Liver (tissue), 3 donors: ENCODE measurements at regions not wholly inside any gene's neighbourhood (a gene's known extent, or its start where the extent isn't known, plus 50 kb on each side); places are given as distances from the start of the nearest gene placed in this dataset.

Experiments used
- CTCF ChIP-seq: fragments of 150-350 bp; IDR thresholded peaks from 2 replicates; pipeline ENCODE4 v1.5.1; 2017; ENCODE audit warnings: improper control_type of control experiment, low read depth, low read length; ENCODE audit not compliant: missing input control
- FOXA1 ChIP-seq: IDR thresholded peaks from 2 replicates; pipeline ENCODE4 v1.6.1; 2016; ENCODE audit warnings: antibody characterized with exemption
- HNF4G ChIP-seq: IDR thresholded peaks from 2 replicates; pipeline ENCODE4 v1.6.1; 2016; ENCODE audit warnings: antibody characterized with exemption
- JUND ChIP-seq, 2 donors: IDR thresholded peaks; 2 replicates each; pipeline ENCODE4 v1.6.1; 2016; ENCODE audit warnings: antibody characterized with exemption in 2 of 2
- MAX ChIP-seq: IDR thresholded peaks from 2 replicates; pipeline ENCODE4 v1.6.1; 2016; ENCODE audit warnings: antibody characterized with exemption
- RXRA ChIP-seq, 2 donors: IDR thresholded peaks; 2 replicates each; pipeline ENCODE4 v1.6.1; 2017 to 2018; ENCODE audit warnings: antibody characterized with exemption in 2 of 2, mild to moderate bottlenecking in 1 of 2
- TAF1 ChIP-seq: conservative IDR thresholded peaks from 2 replicates; pipeline ENCODE4 v1.6.1; 2016; ENCODE audit warnings: antibody characterized with exemption, mild to moderate bottlenecking
- TF ChIP-seq, protein P1 (sequence below): IDR thresholded peaks from 2 replicates; pipeline ENCODE4 v1.6.1; 2016; ENCODE audit warnings: antibody characterized with exemption
- TF ChIP-seq, protein P2 (sequence below): IDR thresholded peaks from 2 replicates; pipeline ENCODE4 v1.6.1; 2016; ENCODE audit warnings: antibody characterized with exemption
- donor health status: healthy.
- donor health status: healthy.

GRCh38 chr6:40809627-40810026 is 222.5 kb upstream of the LRFN2 start:
- no peak for TF ChIP-seq CTCF
- no peak for TF ChIP-seq RXRA (IDR thresholded peaks at IDR 0.05)
- TF ChIP-seq MAX = no peak
- TF ChIP-seq TAF1 = no peak
- TF ChIP-seq, protein P1, sequence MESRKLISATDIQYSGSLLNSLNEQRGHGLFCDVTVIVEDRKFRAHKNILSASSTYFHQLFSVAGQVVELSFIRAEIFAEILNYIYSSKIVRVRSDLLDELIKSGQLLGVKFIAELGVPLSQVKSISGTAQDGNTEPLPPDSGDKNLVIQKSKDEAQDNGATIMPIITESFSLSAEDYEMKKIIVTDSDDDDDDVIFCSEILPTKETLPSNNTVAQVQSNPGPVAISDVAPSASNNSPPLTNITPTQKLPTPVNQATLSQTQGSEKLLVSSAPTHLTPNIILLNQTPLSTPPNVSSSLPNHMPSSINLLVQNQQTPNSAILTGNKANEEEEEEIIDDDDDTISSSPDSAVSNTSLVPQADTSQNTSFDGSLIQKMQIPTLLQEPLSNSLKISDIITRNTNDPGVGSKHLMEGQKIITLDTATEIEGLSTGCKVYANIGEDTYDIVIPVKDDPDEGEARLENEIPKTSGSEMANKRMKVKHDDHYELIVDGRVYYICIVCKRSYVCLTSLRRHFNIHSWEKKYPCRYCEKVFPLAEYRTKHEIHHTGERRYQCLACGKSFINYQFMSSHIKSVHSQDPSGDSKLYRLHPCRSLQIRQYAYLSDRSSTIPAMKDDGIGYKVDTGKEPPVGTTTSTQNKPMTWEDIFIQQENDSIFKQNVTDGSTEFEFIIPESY = no peak
- TF ChIP-seq JUND (IDR thresholded peaks at IDR 0.05) = no peak
- no peak for TF ChIP-seq HNF4G
- TF ChIP-seq, protein P2, sequence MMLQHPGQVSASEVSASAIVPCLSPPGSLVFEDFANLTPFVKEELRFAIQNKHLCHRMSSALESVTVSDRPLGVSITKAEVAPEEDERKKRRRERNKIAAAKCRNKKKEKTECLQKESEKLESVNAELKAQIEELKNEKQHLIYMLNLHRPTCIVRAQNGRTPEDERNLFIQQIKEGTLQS = no peak
- TF ChIP-seq FOXA1 = no peak
